SU-DHL-6 (cell line): ENCODE measurements at regions not wholly inside any gene's neighbourhood (a gene's known extent, or its start where the extent isn't known, plus 50 kb on each side); places are given as distances from the start of the nearest gene placed in this dataset.
A peak's percentile ranks its signal among the peaks of the same experiment; 100 is the strongest.
"Not testable (repeated sequence)": the region's sequence is repeated elsewhere in the genome, so short reads cannot be mapped to it uniquely, and the experiment has no call there.

Source experiments
- H2AFZ ChIP-seq: fragments of 200-600 bp; sonication (generic); 2 replicates; pipeline ENCODE4 v1.6.1; 2014; ENCODE audit warnings: low read depth, mild to moderate bottlenecking, moderate library complexity, mixed read lengths, antibody characterized with exemption, low read length; ENCODE audit not compliant: severe bottlenecking
- H3F3A ChIP-seq: fragments of 200-600 bp; shearing (Covaris generic); 2 replicates; pipeline ENCODE4 v1.6.0; 2016; ENCODE audit warnings: antibody characterized with exemption, mild to moderate bottlenecking; ENCODE audit not compliant: insufficient read depth
- H3K27ac ChIP-seq: fragments of 200-600 bp; sonication (generic); 2 replicates; pipeline ENCODE4 v1.5.1; 2016; ENCODE audit warnings: low read depth, mild to moderate bottlenecking, low read length, moderate library complexity, mixed read lengths
- H3K27me3 ChIP-seq: fragments of 200-600 bp; sonication (generic), shearing (Covaris generic); 2 replicates; pipeline ENCODE4 v1.6.0; 2014; ENCODE audit warnings: mild to moderate bottlenecking, low read length
- H3K36me3 ChIP-seq: fragments of 200-600 bp; sonication (generic); 2 replicates; pipeline ENCODE4 v1.6.1; 2014; ENCODE audit warnings: mild to moderate bottlenecking, low read length, mixed read lengths
- H3K4me2 ChIP-seq: fragments of 300-600, 200-600 bp; shearing (Covaris generic), sonication (generic); 2 replicates; pipeline ENCODE4 v1.6.0; 2014; ENCODE audit warnings: low read length, low read depth, mild to moderate bottlenecking; ENCODE audit not compliant: poor library complexity, severe bottlenecking
- H3K4me3 ChIP-seq: fragments of 200-600 bp; sonication (generic); 2 replicates; pipeline ENCODE4 v1.5.1; 2014; ENCODE audit warnings: antibody characterized with exemption, low read length, mild to moderate bottlenecking, mixed read lengths; ENCODE audit not compliant: insufficient read depth, poor library complexity, severe bottlenecking
- H3K79me2 ChIP-seq: fragments of 200-600 bp; sonication (generic); 2 replicates; pipeline ENCODE4 v1.6.1; 2014; ENCODE audit warnings: mild to moderate bottlenecking, low read length, moderate library complexity; ENCODE audit not compliant: insufficient read depth
- H3K9ac ChIP-seq: fragments of 200-600 bp; sonication (generic); 2 replicates; pipeline ENCODE4 v1.7.0; 2014; ENCODE audit warnings: mild to moderate bottlenecking, low read length
- H3K9me2 ChIP-seq: fragments of 200-600 bp; sonication (generic); replicated peaks from 2 replicates; pipeline ENCODE4 v1.6.1; 2014; ENCODE audit warnings: low read length; ENCODE audit not compliant: insufficient read depth
- H3K9me3 ChIP-seq: fragments of 200-600 bp; sonication (generic); 2 replicates; pipeline ENCODE4 v1.6.1; 2014; ENCODE audit warnings: low read length, mixed read lengths; ENCODE audit not compliant: insufficient read depth
- H4K20me1 ChIP-seq: fragments of 200-600 bp; sonication (generic); 2 replicates; pipeline ENCODE4 v1.6.1; 2014; ENCODE audit warnings: low read depth, mild to moderate bottlenecking, antibody characterized with exemption, low read length, moderate library complexity, mixed read lengths
- CTCF ChIP-seq: fragments of 200-600 bp; sonication (generic); IDR thresholded peaks from one replicate; pipeline ENCODE4 v1.5.1; 2017; ENCODE audit warnings: antibody characterized with exemption, mild to moderate bottlenecking, low read length, moderate library complexity; ENCODE audit not compliant: insufficient read depth, poor library complexity, severe bottlenecking
- EZH2phosphoT487 ChIP-seq: fragments of 200-600 bp; sonication (generic), shearing (Covaris generic); conservative IDR thresholded peaks from 2 replicates; pipeline ENCODE4 v1.6.1; 2018; ENCODE audit warnings: mild to moderate bottlenecking, antibody characterized with exemption, low read length, moderate library complexity, mixed read lengths

- Histone ChIP-seq H3K9ac (no peak overlapping the region), H3K9me3 (no peaks in the 10 kb centered on the region), H4K20me1 (no peaks in the 10 kb centered on the region), H3K27me3 (no peaks in the 10 kb centered on the region), H3K27ac (no peak overlapping the region), H3K9me2 (no peaks in the 10 kb centered on the region), H3K36me3 (0 out of 2 replicates have a peak, but pooled peaks cover 7% of the 10 kb centered on the region), H2AFZ (no peak overlapping the region), H3K4me3 (no peak overlapping the region), H3K4me2 (no peak overlapping the region), H3F3A (peaks cover 40% of the 10 kb centered on the region), H3K79me2 (peaks cover 17% of the 10 kb centered on the region; the same call in 1 of the 2 replicates)
- TF ChIP-seq EZH2phosphoT487 (no peak), CTCF (no peak)
These were observed 91.8 kb upstream of the SERTAD2 start for GRCh38 chr2:64745562-64745961.

- H3K9ac ChIP-seq, H3K36me3 ChIP-seq, H3K9me3 ChIP-seq, H3K9me2 ChIP-seq, H3K27me3 ChIP-seq, H2AFZ ChIP-seq, H4K20me1 ChIP-seq, H3K4me3 ChIP-seq: not testable (repeated sequence)
- Histone ChIP-seq H3F3A (peaks cover 38% of the 10 kb centered on the region), H3K27ac (peak overlapping the region; percentile 88), H3K4me2 (peak overlapping the region; percentile 92), H3K79me2 (peaks cover 17% of the 10 kb centered on the region; the same call in 1 of the 2 replicates)
These were observed 94.0 kb upstream of the SERTAD2 start for GRCh38 chr2:64747690-64748091.

- H3K79me2 ChIP-seq: peaks cover 17% of the 10 kb centered on the region; the same call in 1 of the 2 replicates
- H3K9me2 ChIP-seq: no peaks in the 10 kb centered on the region
- H3K9me3 ChIP-seq: no peaks in the 10 kb centered on the region
- no peaks in the 10 kb centered on the region for H4K20me1 ChIP-seq
- TF ChIP-seq EZH2phosphoT487 (no peak), CTCF (no peak)
- H3K27me3 ChIP-seq: no peaks in the 10 kb centered on the region
- H3K36me3 ChIP-seq: 0 out of 2 replicates have a peak, but pooled peaks cover 7% of the 10 kb centered on the region
- peak overlapping the region; percentile 86 for H3K9ac ChIP-seq
- H3K4me3 ChIP-seq: peak overlapping the region; percentile 87
- H3K27ac ChIP-seq: peak overlapping the region; percentile 88
- peak overlapping the region; percentile 11 for H2AFZ ChIP-seq
- peaks cover 35% of the 10 kb centered on the region for H3F3A ChIP-seq
- peak overlapping the region; percentile 92 for H3K4me2 ChIP-seq
These were observed 94.4 kb upstream of the SERTAD2 start for GRCh38 chr2:64748147-64748546.

- Histone ChIP-seq H3K4me2 (peak overlapping the region; percentile 92), H3K79me2 (peaks cover 17% of the 10 kb centered on the region; the same call in 1 of the 2 replicates), H3K9me3 (no peaks in the 10 kb centered on the region), H3F3A (peaks cover 35% of the 10 kb centered on the region), H3K36me3 (0 out of 2 replicates have a peak, but pooled peaks cover 4% of the 10 kb centered on the region), H4K20me1 (no peaks in the 10 kb centered on the region), H3K27ac (peak overlapping the region; percentile 88), H3K4me3 (peak overlapping the region; percentile 87), H3K9ac (peak overlapping the region; percentile 86), H3K27me3 (no peaks in the 10 kb centered on the region), H3K9me2 (no peaks in the 10 kb centered on the region), H2AFZ (peak overlapping the region; percentile 11)
- TF ChIP-seq CTCF (no peak), EZH2phosphoT487 (no peak)
These were observed 94.8 kb upstream of the SERTAD2 start for GRCh38 chr2:64748561-64748960.
